ENCODE measurements at regions not wholly inside any gene's neighbourhood (a gene's known extent, or its start where the extent isn't known, plus 50 kb on each side); places are given as distances from the start of the nearest gene placed in this dataset.
"Not testable (repeated sequence)": the region's sequence is repeated elsewhere in the genome, so short reads cannot be mapped to it uniquely, and the experiment has no call there.

DNA sequence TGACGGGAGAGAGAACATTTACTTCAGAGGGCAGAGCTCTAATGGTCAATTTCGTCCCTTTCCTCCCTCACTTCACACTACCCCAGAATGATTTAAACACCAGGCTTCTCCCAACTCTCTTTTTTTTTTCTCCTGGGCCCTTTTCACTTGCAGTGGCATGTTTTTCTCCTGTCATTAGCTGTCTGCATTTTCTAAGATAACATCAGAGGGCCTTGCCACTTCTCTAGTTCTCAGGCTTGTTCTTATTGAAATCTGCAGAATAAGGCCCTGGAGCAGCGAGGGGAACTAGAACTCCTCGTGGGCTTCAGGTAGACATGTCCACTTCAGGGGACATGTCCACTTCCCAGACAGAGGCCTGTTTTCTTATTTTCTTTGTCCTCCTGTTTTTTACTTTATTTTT lies 514.4 kb upstream of the TBL1XR1 start:
- Mint-ChIP-seq H3K27me3 (no peaks in the 10 kb centered on the region), H3K9me3 (no peaks in the 10 kb centered on the region)

DNA sequence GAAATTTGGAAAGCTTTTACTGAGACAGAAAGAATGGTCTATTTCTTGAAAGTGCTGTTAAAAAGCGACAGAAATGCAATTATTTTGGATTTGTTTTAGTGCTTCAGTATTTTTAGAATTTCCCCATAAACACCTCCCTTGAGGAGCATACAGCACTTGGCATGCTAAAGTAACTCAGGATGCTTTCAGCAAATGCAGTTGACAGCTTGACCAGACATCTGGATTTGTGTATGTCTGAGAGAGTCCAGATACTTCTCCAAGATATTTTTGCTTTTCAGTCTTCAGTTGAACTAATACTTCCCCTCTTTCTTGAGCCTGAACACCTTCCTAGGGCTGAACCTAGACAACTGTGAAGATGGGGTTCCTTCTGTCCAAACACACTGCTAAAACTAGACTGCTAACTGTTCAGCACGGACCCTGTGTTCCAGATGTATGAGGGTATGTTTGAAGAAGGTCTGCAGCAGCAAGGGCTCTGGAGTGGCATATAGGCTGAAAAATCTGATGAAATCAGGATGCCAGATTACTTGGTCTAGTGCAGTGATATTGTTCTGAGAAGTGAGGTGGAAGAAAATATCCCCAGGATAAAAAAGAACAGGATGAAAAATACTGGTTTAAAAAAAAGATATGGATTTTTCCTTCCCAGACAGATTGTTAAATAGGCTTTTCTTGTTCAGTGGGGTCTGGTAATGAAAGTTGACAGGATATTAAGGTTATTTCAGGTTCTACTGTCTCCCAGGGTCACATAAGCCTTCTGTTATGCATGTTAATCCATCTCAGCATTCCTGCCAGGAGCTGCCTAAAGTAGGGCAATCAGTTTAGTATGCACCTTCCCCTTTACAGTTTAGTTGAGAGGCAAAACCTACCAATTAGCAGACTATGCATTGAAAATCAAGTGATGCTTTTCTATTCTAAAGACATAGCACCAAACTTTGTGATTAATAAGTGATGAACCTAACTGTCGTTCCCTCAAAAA lies 516.9 kb upstream of the TBL1XR1 start:
- Mint-ChIP-seq H3K4me1 (no peaks in the 10 kb centered on the region), H3K36me3 (no peaks in the 10 kb centered on the region), H3K4me3 (no peak overlapping the region), H3K27me3 (no peaks in the 10 kb centered on the region), H3K9me3 (no peaks in the 10 kb centered on the region), H3K27ac (no peak overlapping the region)
- no peak for DNase-seq

More for the DNA sequence above, 514.4 kb upstream of the TBL1XR1 start:
- Mint-ChIP-seq H3K27ac (no peak overlapping the region), H3K4me1 (no peaks in the 10 kb centered on the region), H3K4me3 (no peak overlapping the region), H3K36me3 (no peaks in the 10 kb centered on the region)
- no peak for DNase-seq

DNA sequence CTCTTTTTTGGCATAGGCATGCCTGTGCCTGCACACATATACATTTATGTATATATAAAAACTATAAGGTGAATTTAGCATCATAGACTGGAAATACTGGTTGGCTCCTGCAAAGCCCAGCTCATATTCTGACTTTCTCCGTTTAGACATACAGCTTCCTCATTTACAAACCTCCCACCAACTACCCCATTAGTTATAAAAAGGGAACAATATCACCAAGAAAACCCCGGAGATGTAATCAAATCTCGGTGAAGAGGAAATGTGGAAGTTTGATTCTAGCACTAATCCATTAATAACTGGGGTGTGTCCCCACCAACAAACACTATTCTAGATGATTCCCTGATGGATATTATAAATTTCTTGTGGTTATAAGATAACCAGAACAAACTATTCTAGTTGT lies 517.7 kb upstream of the TBL1XR1 start:
- Mint-ChIP-seq H3K4me1 (no peaks in the 10 kb centered on the region), H3K36me3 (no peaks in the 10 kb centered on the region), H3K4me3 (no peak overlapping the region), H3K27ac (no peak overlapping the region), H3K27me3 (no peaks in the 10 kb centered on the region), H3K9me3 (no peaks in the 10 kb centered on the region)
- DNase-seq = no peak

DNA sequence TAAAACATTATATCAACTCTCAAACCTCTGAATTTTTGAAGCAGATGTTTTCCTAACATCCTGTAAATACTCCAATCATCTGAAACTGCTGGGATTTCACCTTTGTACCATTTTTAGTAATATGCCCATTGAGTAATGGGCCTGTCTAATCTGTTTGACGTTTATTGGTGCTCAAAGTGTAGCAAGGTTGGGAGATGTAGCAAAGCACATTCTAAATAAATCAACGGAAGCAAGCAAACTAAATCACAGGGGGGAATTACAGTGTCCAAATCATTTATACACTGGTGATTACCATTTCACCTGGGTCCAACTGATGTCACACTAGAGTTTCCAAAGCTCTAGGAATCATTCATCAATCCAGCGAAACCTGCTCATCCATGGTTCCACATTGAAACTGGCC lies 518.7 kb upstream of the TBL1XR1 start:
- no peak for DNase-seq
- no peaks in the 10 kb centered on the region for H3K27me3 Mint-ChIP-seq
- H3K4me1 Mint-ChIP-seq = no peaks in the 10 kb centered on the region
- H3K36me3 Mint-ChIP-seq = no peaks in the 10 kb centered on the region
- H3K27ac Mint-ChIP-seq = no peak overlapping the region
- peaks cover 2% of the 10 kb centered on the region for H3K9me3 Mint-ChIP-seq
- no peak overlapping the region for H3K4me3 Mint-ChIP-seq

GRCh38 chr3:177720927-177721326 lies 523.6 kb upstream of the TBL1XR1 start:
- DNase-seq, H3K27me3 Mint-ChIP-seq, H3K4me3 Mint-ChIP-seq, H3K27ac Mint-ChIP-seq, H3K36me3 Mint-ChIP-seq, H3K9me3 Mint-ChIP-seq: not testable (repeated sequence)
- peaks cover 20% of the 10 kb centered on the region for H3K4me1 Mint-ChIP-seq

- Mint-ChIP-seq H3K27me3 (no peaks in the 10 kb centered on the region), H3K4me3 (no peak overlapping the region), H3K9me3 (peaks cover 7% of the 10 kb centered on the region), H3K27ac (no peak overlapping the region), H3K4me1 (peaks cover 20% of the 10 kb centered on the region), H3K36me3 (peaks cover 4% of the 10 kb centered on the region)
- DNase-seq = no peak
Observed at GRCh38 chr3:177721864-177722785, 524.8 kb upstream of the TBL1XR1 start.

- no peak for DNase-seq
- Mint-ChIP-seq H3K4me1 (peaks cover 20% of the 10 kb centered on the region), H3K27ac (no peak overlapping the region), H3K36me3 (peaks cover 6% of the 10 kb centered on the region), H3K9me3 (peaks cover 9% of the 10 kb centered on the region), H3K27me3 (no peaks in the 10 kb centered on the region), H3K4me3 (no peak overlapping the region)
Observed at GRCh38 chr3:177724020-177724638, 526.8 kb upstream of the TBL1XR1 start.

DNA sequence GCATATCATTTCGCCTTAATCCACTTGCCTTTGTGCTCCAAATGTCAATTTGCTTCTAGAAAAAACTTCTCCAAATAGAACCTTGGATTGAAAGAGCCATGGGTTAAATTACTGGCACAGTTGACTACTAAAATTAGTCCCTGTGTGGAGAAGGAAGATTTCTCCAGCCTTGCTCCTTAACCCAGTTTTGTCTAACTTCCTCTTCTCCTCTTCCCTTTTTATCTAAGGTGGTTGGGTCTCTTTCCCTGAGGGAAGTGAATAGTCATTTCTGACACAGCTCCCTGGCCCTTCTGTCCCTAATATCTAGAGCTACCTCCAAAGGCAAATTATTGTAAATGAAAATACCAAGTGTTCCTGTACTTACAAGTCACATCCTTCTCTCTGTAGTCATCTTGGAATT lies 527.9 kb upstream of the TBL1XR1 start:
- DNase-seq = no peak
- Mint-ChIP-seq H3K27me3 (no peaks in the 10 kb centered on the region), H3K27ac (no peak overlapping the region), H3K9me3 (peaks cover 9% of the 10 kb centered on the region), H3K36me3 (peaks cover 6% of the 10 kb centered on the region), H3K4me3 (no peak overlapping the region), H3K4me1 (peaks cover 21% of the 10 kb centered on the region)

DNA sequence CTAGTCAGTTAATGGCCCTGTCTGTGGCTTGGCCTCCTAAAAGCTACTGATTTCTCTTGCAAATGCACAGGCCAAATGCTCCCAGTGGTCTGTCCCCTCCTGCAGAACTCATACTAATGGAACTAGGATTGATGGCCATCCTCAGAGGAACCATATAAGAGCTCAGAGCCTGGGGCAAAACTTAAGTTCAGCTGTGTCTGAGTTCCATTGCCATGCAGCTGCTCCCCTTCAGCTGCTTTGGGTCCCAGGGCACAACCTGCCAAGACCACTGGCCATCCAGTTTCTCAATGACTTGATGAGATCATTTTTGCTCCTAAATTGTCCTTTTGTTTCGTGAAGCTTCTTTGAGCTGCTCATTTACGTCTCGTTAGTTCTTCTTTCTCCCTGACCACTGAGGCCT lies 529.5 kb upstream of the TBL1XR1 start:
- no peak for DNase-seq
- Mint-ChIP-seq H3K27me3 (no peaks in the 10 kb centered on the region), H3K36me3 (peaks cover 6% of the 10 kb centered on the region), H3K9me3 (peaks cover 6% of the 10 kb centered on the region), H3K27ac (no peak overlapping the region), H3K4me1 (peaks cover 28% of the 10 kb centered on the region), H3K4me3 (no peak overlapping the region)

- DNase-seq = no peak
- H3K27ac Mint-ChIP-seq = no peak overlapping the region
- H3K4me3 Mint-ChIP-seq = no peak overlapping the region
- H3K27me3 Mint-ChIP-seq = no peaks in the 10 kb centered on the region
- peaks cover 15% of the 10 kb centered on the region for H3K4me1 Mint-ChIP-seq
- peaks cover 6% of the 10 kb centered on the region for H3K36me3 Mint-ChIP-seq
- H3K9me3 Mint-ChIP-seq = peaks cover 6% of the 10 kb centered on the region
Observed at GRCh38 chr3:177729956-177730681, 532.8 kb upstream of the TBL1XR1 start.

DNA sequence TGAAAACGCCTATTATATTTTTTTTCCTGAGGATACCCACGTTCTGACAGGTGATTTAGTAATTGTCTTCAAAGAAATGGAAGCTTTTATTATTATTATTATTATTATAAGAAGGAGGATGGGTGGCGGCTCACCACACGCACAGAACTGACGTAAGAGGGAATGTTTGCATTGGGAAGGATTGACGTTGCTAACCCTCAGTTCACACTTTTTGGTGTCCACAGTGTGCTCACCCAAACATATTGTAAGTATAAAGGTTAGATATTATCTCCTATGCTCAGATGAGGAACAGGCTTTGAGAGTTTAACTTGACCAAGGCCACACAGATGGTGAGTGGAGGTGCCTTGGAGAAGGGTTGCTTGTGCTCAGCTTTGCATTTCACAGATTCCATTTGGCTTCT lies 533.5 kb upstream of the TBL1XR1 start:
- no peak overlapping the region for H3K4me3 Mint-ChIP-seq
- no peak for DNase-seq
- H3K9me3 Mint-ChIP-seq = peaks cover 6% of the 10 kb centered on the region
- H3K27me3 Mint-ChIP-seq = no peaks in the 10 kb centered on the region
- no peak overlapping the region for H3K27ac Mint-ChIP-seq
- H3K4me1 Mint-ChIP-seq = peaks cover 10% of the 10 kb centered on the region
- H3K36me3 Mint-ChIP-seq = peaks cover 6% of the 10 kb centered on the region

DNA sequence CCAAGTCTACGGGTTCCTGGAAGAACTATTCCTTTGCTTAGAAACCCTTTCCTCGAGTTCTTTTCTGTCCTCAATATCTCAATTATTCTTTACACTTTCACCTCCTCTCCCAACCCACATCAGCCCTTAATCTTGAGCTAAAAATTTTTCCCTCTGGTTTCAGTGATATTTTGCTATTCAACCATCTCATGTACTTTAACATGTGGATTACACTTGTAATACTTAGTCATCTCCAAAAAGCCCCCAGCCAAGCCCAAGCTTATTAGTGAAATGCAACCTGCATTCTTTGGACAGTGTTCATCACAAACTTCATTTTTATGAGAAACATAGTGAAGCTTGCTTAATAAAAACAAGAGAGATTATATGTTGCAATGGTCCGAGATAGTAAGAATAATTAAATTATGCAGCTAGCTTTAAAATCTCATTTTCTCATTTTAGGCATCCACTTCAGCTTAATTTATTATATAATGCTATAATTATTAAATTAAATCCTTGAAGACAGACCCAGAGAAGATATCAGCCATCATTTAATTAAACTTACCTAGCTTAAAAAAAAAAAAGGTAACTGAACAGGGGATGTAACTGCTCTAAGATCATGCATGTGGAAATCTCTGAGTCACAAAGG lies 534.5 kb upstream of the TBL1XR1 start:
- peaks cover 2% of the 10 kb centered on the region for H3K36me3 Mint-ChIP-seq
- H3K4me3 Mint-ChIP-seq = no peak overlapping the region
- peaks cover 10% of the 10 kb centered on the region for H3K4me1 Mint-ChIP-seq
- H3K9me3 Mint-ChIP-seq = peaks cover 2% of the 10 kb centered on the region
- H3K27ac Mint-ChIP-seq = no peak overlapping the region
- no peak for DNase-seq
- no peaks in the 10 kb centered on the region for H3K27me3 Mint-ChIP-seq

DNA sequence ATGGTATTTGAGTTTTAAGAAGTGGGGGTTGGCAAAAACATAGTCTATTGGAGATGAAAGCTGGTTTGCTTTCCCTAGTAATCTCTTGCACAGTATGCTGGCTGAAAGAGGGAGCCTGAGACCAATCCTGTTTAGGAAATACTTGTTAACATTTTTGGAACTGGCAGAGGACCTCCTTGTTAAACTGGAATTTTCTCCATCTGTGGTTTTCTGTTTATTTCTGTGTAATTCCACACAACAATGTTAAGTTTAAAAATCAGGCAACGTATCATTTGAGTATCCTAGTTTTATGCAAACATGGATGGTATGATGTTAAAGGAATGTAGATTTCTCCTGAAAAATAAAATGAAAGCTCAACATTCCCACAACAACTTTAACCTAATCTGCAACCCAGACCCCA lies 536.0 kb upstream of the TBL1XR1 start:
- peaks cover 2% of the 10 kb centered on the region for H3K9me3 Mint-ChIP-seq
- H3K4me1 Mint-ChIP-seq = peaks cover 10% of the 10 kb centered on the region
- no peaks in the 10 kb centered on the region for H3K27me3 Mint-ChIP-seq
- DNase-seq = no peak
- no peak overlapping the region for H3K4me3 Mint-ChIP-seq
- peaks cover 2% of the 10 kb centered on the region for H3K36me3 Mint-ChIP-seq
- H3K27ac Mint-ChIP-seq = no peak overlapping the region

- peaks cover 10% of the 10 kb centered on the region for H3K4me1 Mint-ChIP-seq
- H3K4me3 Mint-ChIP-seq = no peak overlapping the region
- H3K27me3 Mint-ChIP-seq = no peaks in the 10 kb centered on the region
- DNase-seq = no peak
- no peaks in the 10 kb centered on the region for H3K36me3 Mint-ChIP-seq
- peaks cover under 1% of the 10 kb centered on the region for H3K9me3 Mint-ChIP-seq
- H3K27ac Mint-ChIP-seq = no peak overlapping the region
Observed at GRCh38 chr3:177733936-177734335, 536.7 kb upstream of the TBL1XR1 start.
